HUES48 (cell line): ENCODE measurements at regions not wholly inside any gene's neighbourhood (a gene's known extent, or its start where the extent isn't known, plus 50 kb on each side); places are given as distances from the start of the nearest gene placed in this dataset.
A peak's percentile ranks its signal among the peaks of the same experiment; 100 is the strongest.

Source experiments
- H3K27ac ChIP-seq: one replicate; pipeline ENCODE4 v1.7.0; 2013; ENCODE audit warnings: low read depth, low read length, inconsistent platforms
- H3K27me3 ChIP-seq: 2 replicates; pipeline ENCODE4 v1.6.1; 2013; ENCODE audit warnings: mild to moderate bottlenecking, low read length; ENCODE audit not compliant: control insufficient read depth, insufficient read depth
- H3K36me3 ChIP-seq: 2 replicates; pipeline ENCODE4 v1.6.1; 2013; ENCODE audit warnings: low read length; ENCODE audit not compliant: control insufficient read depth, insufficient read depth
- H3K4me1 ChIP-seq: 2 replicates; pipeline ENCODE4 v1.6.1; 2013; ENCODE audit warnings: mild to moderate bottlenecking, low read length; ENCODE audit not compliant: control insufficient read depth, insufficient read depth
- H3K4me3 ChIP-seq: 2 replicates; pipeline ENCODE4 v1.5.1; 2013; ENCODE audit warnings: mild to moderate bottlenecking, low read depth, low read length
- H3K9ac ChIP-seq: 2 replicates; pipeline ENCODE4 v1.6.1; 2013; ENCODE audit warnings: mild to moderate bottlenecking, low read depth, low read length, moderate library complexity
- H3K9me3 ChIP-seq: 2 replicates; pipeline ENCODE4 v1.6.1; 2013; ENCODE audit warnings: low read length; ENCODE audit not compliant: control insufficient read depth, insufficient read depth

DNA sequence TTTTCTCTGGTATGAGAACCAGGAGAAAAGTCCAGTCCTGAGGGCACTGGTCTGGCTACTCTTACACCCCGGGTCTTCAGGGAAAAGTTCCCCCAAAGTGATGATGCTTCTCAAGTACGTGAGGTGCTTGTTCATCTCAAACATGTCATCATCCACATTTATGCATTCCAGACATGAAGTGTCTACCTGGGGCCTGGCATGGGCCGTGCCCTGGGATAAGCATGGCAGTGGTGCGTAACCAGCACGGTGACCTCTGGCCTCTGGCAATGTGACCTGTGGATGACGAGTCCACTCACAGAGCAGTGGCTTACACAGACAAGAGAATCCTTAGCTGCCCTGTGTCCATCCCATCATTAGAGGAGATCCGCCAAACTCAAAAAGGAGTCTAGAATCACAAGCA, 74.8 kb upstream of the LGALSL start:
- no peak overlapping the region for H3K27ac ChIP-seq
- H3K36me3 ChIP-seq: no peaks in the 10 kb centered on the region
- no peaks in the 10 kb centered on the region for H3K27me3 ChIP-seq
- H3K4me3 ChIP-seq: no peak overlapping the region
- no peak overlapping the region for H3K9ac ChIP-seq
- H3K4me1 ChIP-seq: no peaks in the 10 kb centered on the region
- H3K9me3 ChIP-seq: no peaks in the 10 kb centered on the region

DNA sequence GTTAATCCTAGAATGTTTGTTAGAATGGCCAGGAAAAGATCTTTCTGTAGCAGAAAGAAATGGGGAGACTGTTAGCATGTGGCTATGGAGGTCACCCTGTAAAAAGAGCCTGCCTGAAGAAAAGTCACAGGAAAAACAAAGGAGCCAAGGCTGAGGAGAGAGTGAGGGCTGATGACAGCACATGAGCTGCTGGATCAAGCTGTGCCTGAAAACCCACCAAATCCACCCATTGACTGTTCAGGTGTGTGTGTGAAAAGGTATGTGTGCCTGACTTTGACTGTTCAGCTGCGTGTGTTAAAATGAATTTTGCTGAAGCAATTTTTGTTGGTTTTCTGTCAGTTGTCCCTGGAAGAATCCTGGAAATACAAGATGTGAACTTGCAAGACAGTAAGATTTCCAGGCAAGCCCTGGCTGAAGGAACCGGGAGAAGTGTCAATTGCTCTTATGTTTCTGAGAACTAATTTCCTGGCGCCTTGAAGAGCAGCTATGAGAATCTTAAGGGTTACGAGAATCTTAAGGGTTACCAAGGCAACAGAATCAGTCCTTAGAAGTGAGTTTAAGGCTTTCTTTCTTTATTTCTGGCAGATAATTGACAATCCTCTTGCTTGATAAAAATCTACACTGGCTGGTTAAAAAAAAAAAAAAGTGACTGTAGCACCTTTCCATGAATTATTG, 73.0 kb upstream of the LGALSL start:
- Histone ChIP-seq H3K9ac (no peak overlapping the region), H3K27me3 (no peaks in the 10 kb centered on the region), H3K27ac (no peak overlapping the region), H3K9me3 (no peaks in the 10 kb centered on the region), H3K4me1 (no peaks in the 10 kb centered on the region), H3K4me3 (no peak overlapping the region), H3K36me3 (no peaks in the 10 kb centered on the region)

DNA sequence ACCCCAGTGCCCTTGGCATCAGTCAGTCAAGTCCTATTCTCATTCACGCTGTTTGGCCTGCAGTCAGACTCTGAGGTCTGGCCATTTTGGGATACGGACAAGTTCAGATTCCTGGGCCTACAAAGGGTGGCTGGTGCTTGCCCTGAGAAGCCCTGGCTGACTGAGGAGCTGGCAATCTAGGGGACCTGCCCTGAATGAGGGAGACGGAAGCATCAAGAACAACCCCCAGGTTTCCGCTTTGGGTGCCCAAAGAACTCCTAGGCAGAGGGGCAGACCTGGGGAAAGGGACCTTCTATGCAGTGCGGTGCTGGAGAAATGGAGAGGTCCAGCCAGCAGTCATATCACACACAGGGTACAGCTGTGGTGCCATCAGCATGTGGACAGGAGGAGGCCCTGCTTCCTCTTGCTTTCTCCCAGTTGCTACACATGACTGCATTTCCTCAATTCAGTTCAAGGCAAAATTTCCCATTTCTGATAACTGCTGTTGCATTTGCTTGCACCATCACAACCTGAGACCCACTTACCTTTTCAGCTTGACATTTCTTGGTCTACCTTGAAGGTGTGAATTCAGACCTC, 70.9 kb upstream of the LGALSL start:
- no peaks in the 10 kb centered on the region for H3K9me3 ChIP-seq
- no peak overlapping the region for H3K4me3 ChIP-seq
- H3K27ac ChIP-seq: no peak overlapping the region

DNA sequence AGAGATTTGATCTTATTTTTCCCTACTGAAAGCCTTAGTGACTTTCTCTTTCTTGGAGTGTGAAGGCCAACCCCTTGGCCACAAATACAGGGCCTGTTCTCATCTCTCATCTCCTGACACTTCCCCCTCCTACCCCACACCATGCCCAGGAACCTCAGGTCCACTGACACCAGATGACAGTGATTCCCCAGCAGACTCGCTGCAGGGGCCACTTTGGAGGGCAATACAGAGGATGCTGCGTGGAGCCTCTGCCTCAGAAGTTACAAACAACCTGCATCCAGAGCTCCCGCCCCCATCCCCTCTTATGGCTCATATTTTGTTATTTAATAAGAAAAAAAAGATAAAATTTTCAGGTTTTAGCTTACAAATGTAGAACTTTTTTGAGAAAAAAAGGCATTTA, 70.1 kb upstream of the LGALSL start:
- H3K36me3 ChIP-seq: no peaks in the 10 kb centered on the region
- no peak overlapping the region for H3K9ac ChIP-seq

More for the DNA sequence above, 70.9 kb upstream of the LGALSL start:
- no peaks in the 10 kb centered on the region for H3K36me3 ChIP-seq
- H3K9ac ChIP-seq: no peak overlapping the region
- peaks cover 5% of the 10 kb centered on the region for H3K4me1 ChIP-seq
- H3K27me3 ChIP-seq: no peaks in the 10 kb centered on the region

DNA sequence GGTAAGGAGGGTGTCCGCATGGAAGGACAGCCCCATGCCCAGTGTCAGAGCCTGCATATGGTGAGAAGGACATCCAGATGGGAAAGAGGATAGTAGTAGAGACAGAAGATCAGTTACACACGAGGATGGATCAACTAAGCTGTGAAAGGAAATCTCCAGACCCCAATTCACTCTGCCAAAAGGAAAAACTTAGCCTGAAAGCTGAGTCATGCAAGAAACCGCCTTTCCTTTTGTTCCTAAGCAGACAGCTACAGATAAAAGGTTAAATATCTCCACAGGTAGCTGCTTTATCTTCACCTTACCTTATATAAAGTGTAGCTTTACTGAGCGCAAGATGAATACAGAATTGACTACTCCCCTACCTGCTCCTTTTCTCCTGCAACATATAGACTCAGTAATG, 67.3 kb upstream of the LGALSL start:
- H3K9me3 ChIP-seq: no peaks in the 10 kb centered on the region
- H3K36me3 ChIP-seq: no peaks in the 10 kb centered on the region
- no peak overlapping the region for H3K9ac ChIP-seq
- peaks cover 5% of the 10 kb centered on the region for H3K4me1 ChIP-seq
- no peaks in the 10 kb centered on the region for H3K27me3 ChIP-seq
- peak overlapping the region; percentile 43 for H3K27ac ChIP-seq
- H3K4me3 ChIP-seq: no peak overlapping the region

More for the DNA sequence above, 70.1 kb upstream of the LGALSL start:
- H3K27ac ChIP-seq: no peak overlapping the region
- H3K9me3 ChIP-seq: no peaks in the 10 kb centered on the region
- H3K4me3 ChIP-seq: no peak overlapping the region
- H3K27me3 ChIP-seq: no peaks in the 10 kb centered on the region
- H3K4me1 ChIP-seq: peaks cover 5% of the 10 kb centered on the region

DNA sequence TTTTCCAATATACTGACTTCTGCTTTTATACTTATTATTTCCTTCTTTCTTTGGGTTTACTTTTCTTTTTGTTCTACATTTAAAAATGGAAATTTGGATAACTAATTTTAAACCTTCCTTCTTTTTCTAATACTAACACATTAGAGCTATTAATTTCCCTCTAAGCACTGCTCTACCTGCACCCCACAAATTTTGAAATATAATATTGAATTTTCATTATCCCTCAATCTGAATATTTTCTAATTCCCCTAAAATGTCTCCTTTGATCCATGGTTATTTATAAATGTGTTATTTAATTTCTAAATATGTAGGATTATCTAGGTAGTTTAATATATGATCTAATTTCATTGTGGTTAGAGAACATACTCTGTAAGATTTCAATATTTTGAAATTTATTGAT, 63.4 kb upstream of the LGALSL start:
- Histone ChIP-seq H3K36me3 (no peaks in the 10 kb centered on the region), H3K9ac (no peak overlapping the region), H3K27me3 (no peaks in the 10 kb centered on the region), H3K9me3 (no peaks in the 10 kb centered on the region), H3K4me3 (no peak overlapping the region), H3K4me1 (peaks cover 5% of the 10 kb centered on the region), H3K27ac (no peak overlapping the region)

DNA sequence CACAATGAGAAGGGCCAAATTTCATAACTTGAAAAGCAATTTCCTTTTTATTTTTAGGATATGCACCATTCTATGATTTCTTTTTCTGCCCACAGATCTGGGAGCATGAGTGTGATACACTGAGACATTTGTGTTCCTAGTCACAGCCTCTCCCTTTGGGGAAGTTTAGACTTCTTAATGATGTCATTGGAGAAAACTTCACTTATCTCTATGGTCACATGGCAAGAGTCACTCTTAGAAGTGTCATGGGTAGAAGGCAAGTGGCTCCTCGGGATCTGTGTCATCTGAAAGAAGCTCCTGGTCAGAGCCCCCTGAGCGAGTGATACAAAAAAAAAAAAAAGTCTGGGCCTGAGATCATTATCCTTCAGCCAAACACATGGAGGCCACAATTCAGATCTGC, 62.5 kb upstream of the LGALSL start:
- no peaks in the 10 kb centered on the region for H3K36me3 ChIP-seq
- no peak overlapping the region for H3K4me3 ChIP-seq
- H3K9ac ChIP-seq: no peak overlapping the region
- H3K27ac ChIP-seq: peak overlapping the region; percentile 27
- no peaks in the 10 kb centered on the region for H3K9me3 ChIP-seq
- H3K27me3 ChIP-seq: no peaks in the 10 kb centered on the region
- H3K4me1 ChIP-seq: peaks cover 5% of the 10 kb centered on the region

DNA sequence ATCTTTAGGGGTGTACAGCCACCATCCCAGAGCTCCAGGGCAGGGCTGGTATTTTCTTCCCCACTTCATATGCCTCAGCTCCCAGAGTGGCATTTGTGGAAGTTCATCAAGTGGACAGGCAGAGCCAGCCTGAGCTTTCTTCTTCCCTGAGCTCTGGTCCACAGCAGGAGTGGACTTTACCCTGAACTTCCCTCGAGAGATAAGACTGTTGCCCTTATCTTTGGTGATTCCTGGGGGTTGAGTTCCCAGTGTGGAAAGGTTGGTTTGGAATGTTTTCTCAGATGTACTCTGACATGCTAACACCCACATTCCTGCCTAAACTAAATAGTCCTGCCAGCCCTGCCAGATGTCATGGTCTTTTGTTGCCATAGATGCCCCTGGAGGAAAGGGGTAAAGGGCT, 62.0 kb upstream of the LGALSL start:
- Histone ChIP-seq H3K27ac (peak overlapping the region; percentile 27), H3K9me3 (no peaks in the 10 kb centered on the region), H3K4me3 (no peak overlapping the region), H3K9ac (no peak overlapping the region), H3K4me1 (peaks cover under 1% of the 10 kb centered on the region), H3K36me3 (no peaks in the 10 kb centered on the region), H3K27me3 (no peaks in the 10 kb centered on the region)

DNA sequence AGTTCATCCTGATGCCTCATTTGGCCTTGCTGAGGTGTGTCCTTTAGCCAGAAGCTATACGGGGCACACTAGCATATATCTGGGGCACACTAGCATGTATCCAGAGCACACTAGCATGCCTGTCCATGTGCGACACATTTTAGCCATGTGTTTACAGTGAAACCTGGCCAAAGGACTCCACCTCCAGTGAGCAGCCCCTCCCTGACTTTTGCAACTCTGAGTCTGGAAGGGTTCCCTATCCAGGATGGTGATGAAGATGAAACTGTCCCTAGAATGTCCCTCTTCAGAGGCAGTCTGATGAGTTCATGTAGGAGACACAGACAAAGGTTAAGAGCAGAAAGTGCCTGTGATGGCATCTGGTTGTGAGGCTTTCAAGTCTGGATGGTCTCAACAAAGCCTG, 61.4 kb upstream of the LGALSL start:
- no peak overlapping the region for H3K4me3 ChIP-seq
- H3K36me3 ChIP-seq: no peaks in the 10 kb centered on the region
- no peaks in the 10 kb centered on the region for H3K27me3 ChIP-seq
- no peaks in the 10 kb centered on the region for H3K9me3 ChIP-seq
- no peak overlapping the region for H3K9ac ChIP-seq
- H3K27ac ChIP-seq: no peak overlapping the region
- H3K4me1 ChIP-seq: no peaks in the 10 kb centered on the region

DNA sequence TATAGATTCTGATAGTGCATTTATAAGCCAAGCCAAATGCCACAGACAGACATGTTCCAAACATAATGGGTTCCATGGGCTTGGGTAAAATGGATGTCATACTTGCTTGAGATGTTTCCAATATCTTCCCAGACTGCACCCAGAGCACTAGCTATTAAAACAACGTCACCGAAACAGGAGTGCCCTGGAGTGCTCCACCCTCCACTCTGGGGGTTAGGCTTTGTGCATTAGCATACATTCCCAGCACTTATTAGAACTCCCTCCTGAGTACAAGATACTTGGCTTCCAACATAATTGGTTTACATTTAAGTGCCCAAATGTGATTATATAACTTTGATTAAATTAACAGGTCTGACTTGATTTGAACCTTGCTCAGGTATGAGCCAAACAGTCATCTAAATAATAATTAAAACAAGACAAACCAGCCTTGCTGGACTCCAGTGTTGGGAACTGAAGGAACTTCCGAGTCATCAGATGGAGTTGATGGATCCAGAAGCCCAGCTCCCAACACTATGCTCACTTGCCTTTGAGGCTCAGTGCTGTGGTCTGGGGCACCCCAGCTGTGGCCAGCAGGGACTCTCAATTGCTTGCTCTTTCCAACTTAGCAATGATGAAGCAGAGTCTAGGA, 60.5 kb upstream of the LGALSL start:
- Histone ChIP-seq H3K9me3 (no peaks in the 10 kb centered on the region), H3K27me3 (no peaks in the 10 kb centered on the region), H3K36me3 (no peaks in the 10 kb centered on the region), H3K4me1 (no peaks in the 10 kb centered on the region), H3K9ac (no peak overlapping the region), H3K4me3 (no peak overlapping the region), H3K27ac (no peak overlapping the region)

DNA sequence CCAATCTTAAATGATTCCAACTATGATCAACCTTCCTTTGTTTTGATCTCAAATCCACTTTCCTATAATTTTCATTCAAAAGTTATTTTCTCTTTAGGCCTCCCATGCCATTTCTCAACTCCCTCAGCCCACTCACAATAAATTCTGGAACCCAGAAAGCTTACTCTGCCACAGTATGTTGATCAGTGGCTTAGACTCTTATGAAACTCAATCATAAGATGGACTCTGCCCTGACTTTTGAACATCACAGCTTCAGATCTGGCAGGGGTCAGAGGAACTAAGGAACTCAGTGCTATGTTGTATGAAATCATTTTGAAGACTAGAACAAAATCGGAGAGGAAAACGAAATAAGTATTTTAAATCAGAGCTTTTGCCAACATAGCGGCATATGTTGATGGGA, 59.8 kb upstream of the LGALSL start:
- Histone ChIP-seq H3K27me3 (no peaks in the 10 kb centered on the region), H3K4me3 (no peak overlapping the region), H3K9me3 (no peaks in the 10 kb centered on the region), H3K9ac (no peak overlapping the region), H3K27ac (no peak overlapping the region), H3K36me3 (no peaks in the 10 kb centered on the region), H3K4me1 (no peaks in the 10 kb centered on the region)
